HUES48 (cell line): ENCODE measurements at regions not wholly inside any gene's neighbourhood (a gene's known extent, or its start where the extent isn't known, plus 50 kb on each side); places are given as distances from the start of the nearest gene placed in this dataset.

ENCODE experiments used
- H3K27ac ChIP-seq: one replicate; pipeline ENCODE4 v1.7.0; 2013; ENCODE audit warnings: low read depth, low read length, inconsistent platforms
- H3K27me3 ChIP-seq: 2 replicates; pipeline ENCODE4 v1.6.1; 2013; ENCODE audit warnings: mild to moderate bottlenecking, low read length; ENCODE audit not compliant: control insufficient read depth, insufficient read depth
- H3K36me3 ChIP-seq: 2 replicates; pipeline ENCODE4 v1.6.1; 2013; ENCODE audit warnings: low read length; ENCODE audit not compliant: control insufficient read depth, insufficient read depth
- H3K4me1 ChIP-seq: 2 replicates; pipeline ENCODE4 v1.6.1; 2013; ENCODE audit warnings: mild to moderate bottlenecking, low read length; ENCODE audit not compliant: control insufficient read depth, insufficient read depth
- H3K4me3 ChIP-seq: 2 replicates; pipeline ENCODE4 v1.5.1; 2013; ENCODE audit warnings: mild to moderate bottlenecking, low read depth, low read length
- H3K9ac ChIP-seq: 2 replicates; pipeline ENCODE4 v1.6.1; 2013; ENCODE audit warnings: mild to moderate bottlenecking, low read depth, low read length, moderate library complexity
- H3K9me3 ChIP-seq: 2 replicates; pipeline ENCODE4 v1.6.1; 2013; ENCODE audit warnings: low read length; ENCODE audit not compliant: control insufficient read depth, insufficient read depth

DNA sequence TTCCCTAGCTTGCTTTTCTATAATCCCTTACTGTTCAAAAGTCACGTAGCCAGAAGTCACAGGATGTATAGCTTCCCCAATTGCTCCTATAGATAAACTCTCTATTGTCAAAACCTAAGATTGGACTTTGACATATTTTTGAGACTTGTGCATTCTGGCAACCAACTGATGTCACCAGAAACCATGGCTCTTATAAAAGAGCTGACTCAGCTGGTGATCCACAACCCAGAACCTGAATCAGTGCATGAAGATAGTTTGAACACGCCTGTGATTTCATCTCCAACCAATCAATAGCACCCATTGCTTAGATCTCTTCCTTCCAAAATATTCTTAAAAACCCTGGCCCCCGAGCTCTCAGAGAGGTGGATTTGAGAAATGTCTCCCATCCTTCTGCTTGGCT lies 639.9 kb upstream of the PIK3C3 start:
- no peaks in the 10 kb centered on the region; the same call in 1 of the 2 replicates for H3K36me3 ChIP-seq
- no peaks in the 10 kb centered on the region for H3K27me3 ChIP-seq
- H3K4me1 ChIP-seq, result peaks cover 22% of the 10 kb centered on the region
- H3K9ac ChIP-seq, result no peak overlapping the region
- H3K9me3 ChIP-seq, result peaks cover 51% of the 10 kb centered on the region
- peak overlapping the region; percentile 12; the same call in 1 of the 2 replicates for H3K4me3 ChIP-seq
- no peak overlapping the region for H3K27ac ChIP-seq

DNA sequence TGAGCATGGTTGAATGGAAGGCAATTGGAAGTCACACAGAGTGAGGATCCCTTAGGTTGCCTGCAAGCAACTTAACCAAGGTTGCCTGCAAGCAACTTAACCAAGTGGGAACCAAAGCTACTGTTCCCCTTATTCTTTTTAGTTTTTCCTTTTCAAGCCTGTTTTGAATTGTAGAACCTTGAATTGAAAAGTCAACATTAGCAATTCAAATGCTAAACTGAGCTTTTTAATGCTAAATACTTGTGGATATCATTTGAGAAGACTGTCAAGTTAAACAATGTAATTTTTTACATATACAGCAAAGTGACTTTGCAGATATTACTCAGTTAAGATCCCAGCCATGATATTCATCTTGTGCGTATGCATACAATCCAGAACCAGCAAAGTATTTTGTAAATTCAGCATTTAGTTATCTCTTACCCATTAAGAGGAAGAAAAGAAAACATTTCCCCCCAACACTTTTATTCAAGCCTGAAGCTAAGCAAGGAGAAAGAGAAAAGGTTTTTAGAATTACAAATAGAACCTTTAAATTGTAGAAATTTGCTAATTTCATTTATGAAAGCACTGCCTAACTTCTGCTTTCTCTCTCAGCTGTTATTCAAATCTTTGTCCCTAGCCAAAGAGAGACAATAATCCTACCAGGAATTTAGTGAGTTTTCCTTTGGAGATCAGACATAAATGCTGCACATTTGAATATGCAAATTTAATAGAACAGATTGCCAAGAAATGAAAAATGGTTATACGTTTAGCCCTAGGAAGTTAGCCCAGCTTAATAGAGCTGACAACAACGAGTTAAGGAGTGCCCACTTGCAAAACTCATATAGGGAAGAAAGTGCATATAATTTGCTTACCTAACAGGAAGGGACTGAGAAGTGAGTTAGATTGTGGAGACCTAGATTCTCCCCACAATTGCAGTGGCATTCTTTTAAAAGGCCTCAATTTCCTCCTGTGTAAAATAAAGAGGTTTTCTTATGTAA lies 643.2 kb upstream of the PIK3C3 start:
- H3K36me3 ChIP-seq, result no peaks in the 10 kb centered on the region; the same call in 1 of the 2 replicates
- no peaks in the 10 kb centered on the region for H3K27me3 ChIP-seq
- peak overlapping the region; percentile 92 for H3K27ac ChIP-seq
- peak overlapping the region; percentile 39; the same call in 1 of the 2 replicates for H3K9ac ChIP-seq
- 0 out of 2 replicates have a peak overlapping the region, but pooled peaks have one; percentile 7 for H3K4me3 ChIP-seq
- peaks cover 22% of the 10 kb centered on the region for H3K4me1 ChIP-seq
- peaks cover 52% of the 10 kb centered on the region for H3K9me3 ChIP-seq

DNA sequence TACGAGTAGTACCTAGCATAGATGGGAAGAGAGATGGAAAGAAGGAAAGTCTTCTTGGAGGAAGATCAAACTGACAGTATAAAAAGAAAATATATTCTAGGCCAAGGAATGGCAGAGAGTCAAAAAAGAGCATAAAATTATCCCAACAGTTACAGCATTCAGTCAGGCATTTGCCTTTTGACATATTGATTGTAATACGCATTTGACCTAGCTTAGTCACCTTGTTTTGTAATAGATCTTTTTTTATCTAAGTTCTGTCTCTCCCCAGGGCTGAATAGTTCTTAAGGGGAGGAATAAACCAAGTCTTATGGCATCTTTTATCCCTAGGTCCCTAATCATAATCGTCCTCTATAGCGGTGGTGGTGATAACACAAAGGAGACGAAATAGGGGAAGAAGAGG lies 657.3 kb upstream of the PIK3C3 start:
- Histone ChIP-seq H3K36me3 (no peaks in the 10 kb centered on the region), H3K27me3 (no peaks in the 10 kb centered on the region), H3K27ac (no peak overlapping the region), H3K9ac (no peak overlapping the region), H3K4me1 (no peaks in the 10 kb centered on the region), H3K4me3 (no peak overlapping the region), H3K9me3 (peaks cover 10% of the 10 kb centered on the region)

DNA sequence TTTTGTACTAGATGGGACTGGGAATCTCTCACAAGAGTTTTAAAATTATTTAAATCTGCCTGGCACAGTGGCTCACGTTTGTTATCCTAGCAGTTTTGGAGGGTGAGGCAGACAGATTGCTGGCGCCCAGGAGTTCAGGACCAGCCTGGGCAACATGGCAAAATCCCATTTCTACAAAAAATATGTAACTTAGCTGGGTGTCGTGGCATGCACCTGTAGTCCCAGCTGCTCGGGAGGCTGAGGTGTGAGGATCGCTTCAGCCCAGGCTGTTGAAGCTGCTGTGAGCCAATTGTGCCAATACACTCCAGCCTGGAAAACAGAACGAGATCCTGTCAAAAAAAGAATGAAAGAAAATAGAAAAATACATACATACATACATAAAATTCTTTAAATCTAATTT lies 685.7 kb upstream of the PIK3C3 start:
- H3K9me3 ChIP-seq, result no peaks in the 10 kb centered on the region
- no peaks in the 10 kb centered on the region for H3K4me1 ChIP-seq
- H3K9ac ChIP-seq, result no peak overlapping the region
- no peak overlapping the region for H3K27ac ChIP-seq
- H3K4me3 ChIP-seq, result no peak overlapping the region
- no peaks in the 10 kb centered on the region for H3K27me3 ChIP-seq
- no peaks in the 10 kb centered on the region for H3K36me3 ChIP-seq

DNA sequence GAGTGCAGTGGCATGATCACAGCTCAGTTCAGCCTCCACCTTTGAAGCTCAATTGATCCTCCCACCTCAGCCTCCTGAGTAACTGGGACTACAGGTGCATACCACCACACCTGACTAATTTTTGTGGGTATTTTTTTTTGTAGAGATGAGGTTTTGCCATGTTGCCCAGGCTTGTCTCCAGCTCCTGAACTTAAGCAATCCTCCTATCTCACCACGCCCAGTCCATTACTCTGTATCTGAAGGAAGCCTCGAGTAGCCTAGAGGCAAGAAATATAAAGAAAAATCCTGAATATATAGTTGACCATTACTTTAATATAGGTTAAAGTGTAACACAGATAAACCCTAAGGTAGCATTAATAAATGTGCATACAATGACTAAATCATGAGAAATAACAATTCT lies 686.8 kb upstream of the PIK3C3 start:
- Histone ChIP-seq H3K9me3 (no peaks in the 10 kb centered on the region), H3K36me3 (no peaks in the 10 kb centered on the region), H3K4me3 (no peak overlapping the region), H3K4me1 (no peaks in the 10 kb centered on the region), H3K27ac (no peak overlapping the region), H3K27me3 (no peaks in the 10 kb centered on the region), H3K9ac (no peak overlapping the region)

DNA sequence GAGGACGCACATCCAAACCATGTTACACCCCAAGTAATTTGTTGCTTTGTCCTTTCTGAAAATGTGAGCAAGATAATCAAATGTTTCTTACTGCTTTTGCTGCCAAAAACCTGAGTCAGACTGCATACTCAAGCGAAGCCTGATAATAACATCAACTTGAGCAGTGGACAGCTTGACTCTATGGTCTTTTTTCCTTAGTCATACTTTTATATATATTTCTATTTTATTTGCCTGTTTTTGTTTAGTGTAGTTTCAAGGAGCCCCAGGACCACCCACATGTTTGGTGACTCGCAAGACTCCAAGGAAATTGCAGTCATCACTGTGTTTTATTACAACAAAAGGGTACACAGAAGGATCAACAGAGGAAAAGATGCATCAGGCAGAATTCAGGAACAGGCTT lies 688.4 kb upstream of the PIK3C3 start:
- no peak overlapping the region for H3K27ac ChIP-seq

DNA sequence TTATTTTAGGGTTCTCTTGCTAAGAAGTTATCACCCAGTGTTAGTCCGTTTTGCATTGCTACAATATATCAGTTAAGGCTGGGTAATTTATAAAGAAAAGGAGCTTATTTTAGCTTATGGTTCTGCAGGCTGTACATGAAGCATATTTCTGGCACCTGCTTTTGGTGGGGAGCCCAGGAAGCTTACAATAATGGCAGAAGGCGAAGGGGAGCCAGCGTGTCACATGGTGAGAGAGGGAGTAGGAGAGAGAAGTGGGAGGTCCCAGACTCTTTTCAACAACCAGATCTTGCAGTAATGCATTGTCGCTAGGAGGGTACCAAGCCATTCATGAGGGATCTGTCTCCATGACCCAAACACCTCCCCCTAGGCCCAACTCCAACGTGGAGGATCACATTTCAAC lies 688.8 kb upstream of the PIK3C3 start:
- H3K9me3 ChIP-seq, result no peaks in the 10 kb centered on the region
- no peak overlapping the region for H3K4me3 ChIP-seq
- H3K27ac ChIP-seq, result no peak overlapping the region
- no peaks in the 10 kb centered on the region for H3K27me3 ChIP-seq
- no peak overlapping the region for H3K9ac ChIP-seq
- H3K36me3 ChIP-seq, result no peaks in the 10 kb centered on the region
- no peaks in the 10 kb centered on the region for H3K4me1 ChIP-seq

More for the DNA sequence above, 688.4 kb upstream of the PIK3C3 start:
- no peaks in the 10 kb centered on the region for H3K4me1 ChIP-seq
- no peaks in the 10 kb centered on the region for H3K36me3 ChIP-seq
- H3K4me3 ChIP-seq, result no peak overlapping the region
- no peaks in the 10 kb centered on the region for H3K9me3 ChIP-seq
- no peaks in the 10 kb centered on the region for H3K27me3 ChIP-seq
- no peak overlapping the region for H3K9ac ChIP-seq

DNA sequence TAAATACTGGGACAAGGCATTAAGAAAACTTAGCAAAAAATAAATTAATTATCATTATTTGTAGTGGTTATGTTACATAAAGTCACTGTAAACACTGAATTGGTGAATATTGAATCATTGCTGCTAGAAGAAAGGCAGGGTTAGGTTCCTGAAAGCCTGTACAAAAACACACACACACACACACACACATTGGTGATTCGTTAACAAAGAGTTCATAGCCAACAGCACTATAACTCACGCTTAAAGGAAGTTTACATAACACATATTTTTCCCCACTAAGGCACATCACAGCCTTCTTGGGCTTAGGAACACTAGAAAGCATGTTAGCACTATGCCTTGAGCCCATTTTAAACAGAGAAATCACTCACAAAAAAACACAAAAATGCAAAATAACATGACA lies 690.0 kb upstream of the PIK3C3 start:
- no peaks in the 10 kb centered on the region for H3K36me3 ChIP-seq
- no peak overlapping the region for H3K9ac ChIP-seq
- no peak overlapping the region for H3K4me3 ChIP-seq
- no peaks in the 10 kb centered on the region for H3K27me3 ChIP-seq
- no peaks in the 10 kb centered on the region for H3K9me3 ChIP-seq
- no peak overlapping the region for H3K27ac ChIP-seq
- no peaks in the 10 kb centered on the region for H3K4me1 ChIP-seq

DNA sequence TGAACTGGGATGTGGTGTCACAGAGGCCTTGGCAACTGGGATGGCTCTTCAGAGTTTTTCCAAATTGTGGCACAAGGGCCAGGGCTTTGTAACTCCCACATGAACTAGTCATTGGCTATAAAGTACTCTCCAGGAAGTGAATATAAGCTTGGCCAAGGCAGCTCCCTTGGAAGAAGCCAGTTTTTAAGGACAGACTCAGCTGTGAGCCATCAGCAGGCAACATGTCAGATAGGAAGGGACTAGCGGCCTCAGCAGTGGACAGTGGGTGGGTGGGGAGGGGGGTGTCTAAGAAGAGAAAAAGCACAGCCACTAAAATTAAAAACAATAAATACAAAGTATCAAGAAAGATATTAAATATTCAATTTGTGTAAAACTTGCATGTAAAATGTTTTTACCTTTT lies 691.1 kb upstream of the PIK3C3 start:
- no peaks in the 10 kb centered on the region for H3K9me3 ChIP-seq
- H3K4me1 ChIP-seq, result no peaks in the 10 kb centered on the region
- H3K27me3 ChIP-seq, result no peaks in the 10 kb centered on the region
- no peak overlapping the region for H3K4me3 ChIP-seq
- H3K9ac ChIP-seq, result no peak overlapping the region
- H3K36me3 ChIP-seq, result no peaks in the 10 kb centered on the region
- no peak overlapping the region for H3K27ac ChIP-seq

DNA sequence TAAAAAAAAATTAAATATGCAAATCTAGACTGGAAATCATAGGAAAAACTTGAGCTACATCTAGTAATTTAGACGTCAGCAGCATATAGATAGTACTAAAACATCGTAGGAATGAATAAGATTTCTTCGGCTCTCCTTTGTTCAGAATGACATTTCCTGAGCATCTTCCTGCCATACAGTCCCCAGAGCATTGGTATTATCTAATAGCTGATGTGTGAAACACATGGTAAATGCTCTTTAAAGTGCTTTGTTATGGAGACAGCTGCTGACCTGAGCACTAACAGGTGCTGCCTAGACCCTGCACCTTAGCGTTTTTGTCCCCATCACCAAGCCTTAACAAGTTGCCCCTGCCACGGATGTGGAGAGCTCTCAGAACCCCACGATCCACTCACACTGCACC lies 692.3 kb upstream of the PIK3C3 start:
- Histone ChIP-seq H3K27ac (no peak overlapping the region), H3K4me1 (no peaks in the 10 kb centered on the region), H3K9me3 (no peaks in the 10 kb centered on the region), H3K4me3 (no peak overlapping the region), H3K36me3 (no peaks in the 10 kb centered on the region), H3K27me3 (no peaks in the 10 kb centered on the region), H3K9ac (no peak overlapping the region)

DNA sequence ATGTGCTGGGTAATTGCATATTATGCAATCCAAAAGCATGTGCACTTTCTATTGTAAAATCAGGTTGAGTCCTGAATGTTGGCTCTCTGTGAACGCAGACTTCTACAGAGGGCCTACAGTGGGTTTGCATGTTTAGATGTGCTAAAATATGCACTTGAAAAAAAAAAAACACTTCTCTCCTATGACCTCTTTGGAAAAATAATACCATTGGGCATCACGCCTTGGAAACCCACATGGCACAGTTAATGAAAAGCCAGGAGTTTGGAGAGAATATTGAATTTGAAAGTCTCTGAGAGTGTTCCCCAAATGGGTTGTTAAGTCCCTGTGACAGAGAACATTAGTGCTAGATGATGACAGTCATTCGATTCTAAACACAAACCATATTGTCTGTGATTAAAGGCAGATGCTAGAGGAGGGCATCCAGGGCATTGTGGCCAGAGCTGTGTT lies 710.4 kb upstream of the PIK3C3 start:
- no peak overlapping the region for H3K4me3 ChIP-seq
- no peaks in the 10 kb centered on the region for H3K27me3 ChIP-seq

More for the DNA sequence above, 710.4 kb upstream of the PIK3C3 start:
- Histone ChIP-seq H3K9ac (no peak overlapping the region), H3K27ac (no peak overlapping the region), H3K9me3 (no peaks in the 10 kb centered on the region), H3K36me3 (no peaks in the 10 kb centered on the region), H3K4me1 (no peaks in the 10 kb centered on the region)
